Panc1 (cell line): ENCODE measurements at regions not wholly inside any gene's neighbourhood (a gene's known extent, or its start where the extent isn't known, plus 50 kb on each side); places are given as distances from the start of the nearest gene placed in this dataset.
"Not testable (repeated sequence)": the region's sequence is repeated elsewhere in the genome, so short reads cannot be mapped to it uniquely, and the experiment has no call there.

Experiments
- ATAC-seq: fragments of 200-7000 bp; cut with Tn5 transposase; 2 replicates; pipeline ENCODE4 v1.9.1; 2020; ENCODE audit warnings: mild to moderate bottlenecking, moderate library complexity
- BruUV-seq: library from RNA; stranded (reverse); fragments of 400-500 nt; replicated peaks from 2 replicates; lab custom pipeline; 2021; lab: Mats Ljungman, UMichigan
- CTCF ChIA-PET: fragments of 300-600 bp; sonication (Branson Sonifier 250); formaldehyde crosslinking; loops from one replicate; lab custom pipeline; 2022; ENCODE audit warnings: antibody characterized with exemption; lab: Charles Lee
- POLR2A ChIA-PET: fragments of 300-600 bp; sonication (Branson Sonifier 250); formaldehyde crosslinking; loops from one replicate; lab custom pipeline; 2022; ENCODE audit warnings: antibody characterized with exemption; lab: Charles Lee
- DNase-seq: peaks from one replicate; pipeline ENCODE4 v3.0.0-alpha.2; 2010; ENCODE audit warnings: low read depth, low spot score
- H3K27ac ChIP-seq: 2 replicates; pipeline ENCODE4 v1.5.1; 2011; ENCODE audit warnings: mild to moderate bottlenecking, low read length, inconsistent platforms
- H3K27me3 ChIP-seq: fragments of 200-500 bp; sonication (Bioruptor generic); 2 replicates; pipeline ENCODE4 v1.6.0; 2014; ENCODE audit warnings: low read length, inconsistent platforms; ENCODE audit not compliant: control insufficient read depth, insufficient read depth
- H3K36me3 ChIP-seq: fragments of 200-500 bp; sonication (Bioruptor generic); 2 replicates; pipeline ENCODE4 v1.5.1; 2014; ENCODE audit warnings: inconsistent platforms, mild to moderate bottlenecking, low read length, moderate library complexity; ENCODE audit not compliant: control insufficient read depth, insufficient read depth
- H3K4me1 ChIP-seq: 2 replicates; pipeline ENCODE4 v1.5.1; 2011; ENCODE audit warnings: inconsistent platforms, mild to moderate bottlenecking, low read length, moderate library complexity; ENCODE audit not compliant: control insufficient read depth, insufficient read depth
- H3K4me3 ChIP-seq, 2 experiments: 2 replicates each; pipeline ENCODE4 v1.5.1; 2011 to 2012; ENCODE audit warnings: low read depth in 2 of 2, low read length in 2 of 2, mild to moderate bottlenecking in 2 of 2, inconsistent platforms in 1 of 2, moderate library complexity in 1 of 2
- H3K9me3 ChIP-seq: fragments of 200-500 bp; sonication (Bioruptor generic); 2 replicates; pipeline ENCODE4 v1.5.1; 2014; ENCODE audit warnings: low read depth, mild to moderate bottlenecking, inconsistent platforms, low read length, moderate library complexity; ENCODE audit not compliant: control insufficient read depth, insufficient read depth
- POLR2AphosphoS5 ChIP-seq: IDR thresholded peaks from 2 replicates; pipeline ENCODE4 v1.6.1; 2012; ENCODE audit warnings: mild to moderate bottlenecking, low read depth, low read length, moderate library complexity
- SIN3A ChIP-seq: IDR thresholded peaks from 2 replicates; pipeline ENCODE4 v1.6.1; 2012; ENCODE audit warnings: low read depth, mild to moderate bottlenecking, low read length, moderate library complexity, borderline replicate concordance; ENCODE audit not compliant: insufficient read depth
- TCF7L2 ChIP-seq: IDR thresholded peaks from 2 replicates; pipeline ENCODE4 v1.6.1; 2011; ENCODE audit warnings: mild to moderate bottlenecking, low read depth, low read length, inconsistent platforms
- in situ Hi-C: cut with HindIII; loops from 2 replicates; pipeline ENCODE4 v1.10.0; 2016; ENCODE audit warnings: low sequenced_read_pairs, low pct_unique_long_range_greater_than_20kb
- intact Hi-C: fragments of 100-400 bp; cut with micrococcal nuclease; formaldehyde crosslinking; loops from one replicate; pipeline ENCODE4 v1.10.0; 2022; ENCODE audit not compliant: unreplicated experiment
- TF ChIP-seq, protein P1 (sequence below), 2 experiments: IDR thresholded peaks; 2 replicates each; pipeline ENCODE4 v1.6.1; 2011 to 2012; ENCODE audit warnings: low read depth in 2 of 2, control low read depth in 1 of 2, low read length in 1 of 2, mild to moderate bottlenecking in 1 of 2, moderate library complexity in 1 of 2; ENCODE audit not compliant: insufficient read depth in 1 of 2
- TF ChIP-seq, protein P2 (sequence below): fragments of 450-650 bp; IDR thresholded peaks from 2 replicates; pipeline ENCODE4 v1.5.1; 2017; ENCODE audit warnings: mild to moderate bottlenecking

DNA sequence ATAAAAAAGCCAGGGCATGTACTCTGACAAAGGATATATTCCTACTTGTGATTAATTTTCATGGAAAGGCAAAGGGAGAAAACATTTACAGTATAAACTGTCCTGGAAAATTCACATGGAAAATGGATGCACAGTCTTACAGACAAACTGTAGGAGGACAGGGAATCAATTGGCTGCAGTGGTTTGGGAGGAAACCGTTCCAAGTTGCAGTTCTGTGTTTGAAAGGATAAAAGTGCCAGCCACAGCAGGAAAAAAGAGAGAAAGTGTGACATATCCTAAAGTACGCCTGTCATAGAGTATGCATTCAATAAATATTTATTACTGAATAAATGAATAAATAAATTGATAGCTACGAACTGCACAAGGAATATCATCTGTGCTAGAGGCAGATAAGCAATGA, 462.9 kb downstream of the RAB38 start:
- TF ChIP-seq SIN3A (no peak), TCF7L2 (no peak), POLR2AphosphoS5 (no peak)
- TF ChIP-seq, protein P1, sequence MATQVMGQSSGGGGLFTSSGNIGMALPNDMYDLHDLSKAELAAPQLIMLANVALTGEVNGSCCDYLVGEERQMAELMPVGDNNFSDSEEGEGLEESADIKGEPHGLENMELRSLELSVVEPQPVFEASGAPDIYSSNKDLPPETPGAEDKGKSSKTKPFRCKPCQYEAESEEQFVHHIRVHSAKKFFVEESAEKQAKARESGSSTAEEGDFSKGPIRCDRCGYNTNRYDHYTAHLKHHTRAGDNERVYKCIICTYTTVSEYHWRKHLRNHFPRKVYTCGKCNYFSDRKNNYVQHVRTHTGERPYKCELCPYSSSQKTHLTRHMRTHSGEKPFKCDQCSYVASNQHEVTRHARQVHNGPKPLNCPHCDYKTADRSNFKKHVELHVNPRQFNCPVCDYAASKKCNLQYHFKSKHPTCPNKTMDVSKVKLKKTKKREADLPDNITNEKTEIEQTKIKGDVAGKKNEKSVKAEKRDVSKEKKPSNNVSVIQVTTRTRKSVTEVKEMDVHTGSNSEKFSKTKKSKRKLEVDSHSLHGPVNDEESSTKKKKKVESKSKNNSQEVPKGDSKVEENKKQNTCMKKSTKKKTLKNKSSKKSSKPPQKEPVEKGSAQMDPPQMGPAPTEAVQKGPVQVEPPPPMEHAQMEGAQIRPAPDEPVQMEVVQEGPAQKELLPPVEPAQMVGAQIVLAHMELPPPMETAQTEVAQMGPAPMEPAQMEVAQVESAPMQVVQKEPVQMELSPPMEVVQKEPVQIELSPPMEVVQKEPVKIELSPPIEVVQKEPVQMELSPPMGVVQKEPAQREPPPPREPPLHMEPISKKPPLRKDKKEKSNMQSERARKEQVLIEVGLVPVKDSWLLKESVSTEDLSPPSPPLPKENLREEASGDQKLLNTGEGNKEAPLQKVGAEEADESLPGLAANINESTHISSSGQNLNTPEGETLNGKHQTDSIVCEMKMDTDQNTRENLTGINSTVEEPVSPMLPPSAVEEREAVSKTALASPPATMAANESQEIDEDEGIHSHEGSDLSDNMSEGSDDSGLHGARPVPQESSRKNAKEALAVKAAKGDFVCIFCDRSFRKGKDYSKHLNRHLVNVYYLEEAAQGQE (IDR thresholded peaks at IDR 0.05; ENCODE audit: insufficient read depth in 1 of 2, low read depth in 2 of 2, low read length in 1 of 2): no peak
- TF ChIP-seq, protein P2, sequence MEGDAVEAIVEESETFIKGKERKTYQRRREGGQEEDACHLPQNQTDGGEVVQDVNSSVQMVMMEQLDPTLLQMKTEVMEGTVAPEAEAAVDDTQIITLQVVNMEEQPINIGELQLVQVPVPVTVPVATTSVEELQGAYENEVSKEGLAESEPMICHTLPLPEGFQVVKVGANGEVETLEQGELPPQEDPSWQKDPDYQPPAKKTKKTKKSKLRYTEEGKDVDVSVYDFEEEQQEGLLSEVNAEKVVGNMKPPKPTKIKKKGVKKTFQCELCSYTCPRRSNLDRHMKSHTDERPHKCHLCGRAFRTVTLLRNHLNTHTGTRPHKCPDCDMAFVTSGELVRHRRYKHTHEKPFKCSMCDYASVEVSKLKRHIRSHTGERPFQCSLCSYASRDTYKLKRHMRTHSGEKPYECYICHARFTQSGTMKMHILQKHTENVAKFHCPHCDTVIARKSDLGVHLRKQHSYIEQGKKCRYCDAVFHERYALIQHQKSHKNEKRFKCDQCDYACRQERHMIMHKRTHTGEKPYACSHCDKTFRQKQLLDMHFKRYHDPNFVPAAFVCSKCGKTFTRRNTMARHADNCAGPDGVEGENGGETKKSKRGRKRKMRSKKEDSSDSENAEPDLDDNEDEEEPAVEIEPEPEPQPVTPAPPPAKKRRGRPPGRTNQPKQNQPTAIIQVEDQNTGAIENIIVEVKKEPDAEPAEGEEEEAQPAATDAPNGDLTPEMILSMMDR: no peak
- H3K36me3 ChIP-seq: no peaks in the 10 kb centered on the region
- DNase-seq: no peak
- ChIA-PET CTCF (no interaction called here), POLR2A (no interaction called here)
- in situ Hi-C loops (no loop called here), intact Hi-C loops (no loop called here)
- no peak overlapping the region for H3K4me3 ChIP-seq
- no peaks in the 10 kb centered on the region for H3K4me1 ChIP-seq
- H3K9me3 ChIP-seq: no peaks in the 10 kb centered on the region
- H3K27me3 ChIP-seq: no peaks in the 10 kb centered on the region; the same call in 1 of the 2 replicates
- ATAC-seq: no peak
- no TSS peak for BruUV-seq
- H3K27ac ChIP-seq: no peak overlapping the region

DNA sequence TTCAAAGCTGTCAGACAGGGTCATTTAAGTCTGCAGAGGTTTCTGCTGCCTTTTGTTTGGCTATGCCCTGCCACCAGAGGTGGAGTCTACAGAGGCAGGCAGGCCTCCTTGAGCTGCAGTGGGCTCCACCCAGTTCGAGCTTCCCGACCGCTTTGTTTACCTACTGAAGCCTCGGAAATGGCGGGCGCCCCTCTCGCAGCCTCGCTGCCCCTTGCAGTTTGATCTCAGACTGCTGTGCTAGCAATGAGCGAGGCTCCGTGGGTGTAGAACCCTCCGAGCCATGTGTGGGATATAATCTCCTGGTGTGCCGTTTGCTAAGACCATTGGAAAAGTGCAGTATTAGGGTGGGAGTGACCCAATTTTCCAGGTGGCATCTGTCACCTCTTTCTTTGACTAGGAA, 471.7 kb downstream of the RAB38 start:
- H3K27ac ChIP-seq, intact Hi-C loops, in situ Hi-C loops, H3K36me3 ChIP-seq, ATAC-seq, BruUV-seq, H3K4me1 ChIP-seq, CTCF ChIA-PET, H3K9me3 ChIP-seq, POLR2A ChIA-PET, DNase-seq, H3K4me3 ChIP-seq, H3K27me3 ChIP-seq: not testable (repeated sequence)

DNA sequence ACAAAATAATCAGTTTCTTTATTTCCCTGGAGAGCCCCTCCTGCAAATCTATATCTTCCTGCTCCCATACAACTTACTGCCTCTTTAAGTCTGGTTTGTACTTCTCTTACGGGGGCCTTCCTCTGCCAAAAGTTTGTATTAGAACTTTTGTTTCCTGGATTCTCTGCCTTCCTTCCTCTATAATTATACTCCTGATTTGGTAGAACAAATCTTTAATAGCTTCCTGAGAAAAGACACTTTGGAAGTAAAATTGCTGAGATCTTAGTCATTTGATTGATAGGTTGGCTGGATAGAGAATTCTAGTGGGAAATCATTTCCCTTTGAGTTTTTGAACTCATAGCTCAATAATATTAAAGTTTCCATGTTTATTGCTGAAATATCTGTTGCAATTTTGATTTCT, 499.2 kb downstream of the RAB38 start:
- Histone ChIP-seq H3K4me3 (no peak overlapping the region), H3K4me1 (no peaks in the 10 kb centered on the region), H3K27me3 (no peaks in the 10 kb centered on the region), H3K9me3 (no peaks in the 10 kb centered on the region), H3K36me3 (no peaks in the 10 kb centered on the region), H3K27ac (no peak overlapping the region)
- CTCF ChIA-PET: no interaction called here
- in situ Hi-C loops: no loop called here
- no TSS peak for BruUV-seq
- no peak for DNase-seq
- no peak for ATAC-seq
- TF ChIP-seq, protein P2: no peak
- TF ChIP-seq SIN3A (no peak), TCF7L2 (no peak), POLR2AphosphoS5 (no peak)
- TF ChIP-seq, protein P1 (IDR thresholded peaks at IDR 0.05; ENCODE audit: insufficient read depth in 1 of 2, low read depth in 2 of 2, low read length in 1 of 2): no peak
- intact Hi-C loops: no loop called here
- POLR2A ChIA-PET: no interaction called here
